ENCODE measurements at regions not wholly inside any gene's neighbourhood (a gene's known extent, or its start where the extent isn't known, plus 50 kb on each side); places are given as distances from the start of the nearest gene placed in this dataset.

- no peaks in the 10 kb centered on the region for H3K23me2 ChIP-seq (ENCODE audit: low read depth, low read length)
- no peak overlapping the region for H3K9ac ChIP-seq (replicated peaks in 1 of 4; ENCODE audit: extremely low read depth in 1 of 4, low read depth in 3 of 4, low read length in 3 of 4)
- no peak overlapping the region for H3K23ac ChIP-seq (ENCODE audit: insufficient read length)
- no peak overlapping the region for H3K4me3 ChIP-seq (ENCODE audit: extremely low read depth in 1 of 4, insufficient read depth in 2 of 4, low read depth in 3 of 4, low read length in 4 of 4)
- H3K56ac ChIP-seq (replicated peaks; ENCODE audit: insufficient read length, low read depth, low read length) = no peak overlapping the region
- H2AK5ac ChIP-seq (ENCODE audit: low read depth, low read length) = no peak overlapping the region
- no peaks in the 10 kb centered on the region for H3K79me1 ChIP-seq (ENCODE audit: low read depth, low read length)
- no peaks in the 10 kb centered on the region for H3K27me3 ChIP-seq (replicated peaks in 1 of 4; ENCODE audit: control insufficient read depth in 3 of 4, extremely low read depth in 1 of 4, insufficient read depth in 3 of 4, low read length in 3 of 4)
- no peak overlapping the region for H2AFZ ChIP-seq (ENCODE audit: low read length)
- no peak overlapping the region for H3K18ac ChIP-seq (ENCODE audit: extremely low read depth, low read length)
- H3K4me2 ChIP-seq (ENCODE audit: insufficient read depth in 1 of 2, low read depth in 2 of 2, low read length in 2 of 2) = no peak overlapping the region
- H3K4ac ChIP-seq (replicated peaks; ENCODE audit: insufficient read length, low read depth, low read length) = no peak overlapping the region
- no peak overlapping the region for H2BK12ac ChIP-seq (ENCODE audit: low read depth, low read length)
- no peaks in the 10 kb centered on the region for H4K20me1 ChIP-seq (replicated peaks in 1 of 2; ENCODE audit: control insufficient read depth in 1 of 2, insufficient read depth in 2 of 2, low read length in 2 of 2)
- H3K36me3 ChIP-seq (ENCODE audit: control insufficient read depth in 2 of 4, insufficient read depth in 4 of 4, low read length in 3 of 4) = no peaks in the 10 kb centered on the region
- H4K5ac ChIP-seq (ENCODE audit: insufficient read length, low read depth, low read length) = no peak overlapping the region
- no peak overlapping the region for H2BK5ac ChIP-seq (ENCODE audit: low read depth, low read length)
- no peak overlapping the region for H3K14ac ChIP-seq (ENCODE audit: insufficient read length)
- H4K8ac ChIP-seq (ENCODE audit: extremely low read depth, insufficient read depth, low read length) = no peak overlapping the region
- no peak for TF ChIP-seq ASH2L (IDR thresholded peaks at IDR 0.05; ENCODE audit: low read length)
- TF ChIP-seq SRF (IDR thresholded peaks at IDR 0.05; ENCODE audit: low read depth, low read length) = no peak
- no peak for TF ChIP-seq RNF2 (IDR thresholded peaks at IDR 0.05; ENCODE audit: borderline replicate concordance, low read depth, low read length, missing control alignments, poor library complexity, severe bottlenecking)
- TF ChIP-seq MAX (IDR thresholded peaks at IDR 0.05) = no peak
- TF ChIP-seq RAD21 (IDR thresholded peaks at IDR 0.05 in 1 of 2, conservative IDR thresholded peaks at IDR 0.05 in 1 of 2; ENCODE audit: low read depth in 2 of 2, low read length in 2 of 2) = no peak
- TF ChIP-seq BACH1 (IDR thresholded peaks at IDR 0.05; ENCODE audit: low read length) = no peak
- TF ChIP-seq KDM4A (IDR thresholded peaks at IDR 0.05; ENCODE audit: low read depth, low read length, severe bottlenecking) = no peak
- no peak for TF ChIP-seq RFX5 (IDR thresholded peaks at IDR 0.05; ENCODE audit: borderline replicate concordance, low read depth, low read length)
- TF ChIP-seq E2F6 (IDR thresholded peaks at IDR 0.05) = no peak
- no peak for TF ChIP-seq HDAC6 (IDR thresholded peaks at IDR 0.05; ENCODE audit: low read depth, low read length)
- no peak for TF ChIP-seq PHF8 (conservative IDR thresholded peaks at IDR 0.05; ENCODE audit: low read depth, low read length)
- peaks cover 0 to 6% (median 3%) of the 10 kb centered on the region in 4 experiments; a peak in 3 of 7 replicates for H3K4me1 ChIP-seq (replicated peaks in 1 of 4; ENCODE audit: control insufficient read depth in 3 of 4, insufficient read depth in 4 of 4, low read length in 3 of 4)
- FAIRE-seq (no peak), DNase-seq (ENCODE audit: low read depth in 1 of 2, low spot score in 2 of 2) (no peak)
- ChIA-PET CTCF (ENCODE audit: partially characterized antibody) (interaction anchor here (0.5 to 2.1 kb wide), 4 partner anchors 10 to 1202 kb away, joined by 3 to 5 read pairs (median 4); no protein-coding TSS in a partner anchor), POLR2A (ENCODE audit: partially characterized antibody) (interaction anchor here (0.6 kb wide), 1 partner anchor 18 kb away, joined by 3 read pairs; no protein-coding TSS in a partner anchor)
- no peaks in the 10 kb centered on the region for H3K9me3 ChIP-seq (ENCODE audit: insufficient read depth in 2 of 2, low read depth in 1 of 2, low read length in 1 of 2)
- no peak overlapping the region for H2BK20ac ChIP-seq (ENCODE audit: low read length)
- H3K27ac ChIP-seq (ENCODE audit: low read depth, low read length) = no peak overlapping the region
- 97% methylated on average over 2 of the region's 2 CpGs; no CpG with 5 or more reads in 1 of the 2 experiments for WGBS, 2 experiments (ENCODE audit: extremely low coverage in 1 of 2, insufficient coverage in 1 of 2, insufficient read length in 1 of 2, insufficient replicate concordance in 2 of 2, low coverage in 1 of 2, low lambda C conversion rate in 2 of 2, missing lambda C conversion rate in 1 of 2)
- H3K79me2 ChIP-seq (ENCODE audit: control insufficient read depth in 1 of 2, insufficient read depth in 2 of 2, low read length in 2 of 2) = no peaks in the 10 kb centered on the region
- H2BK15ac ChIP-seq (ENCODE audit: low read length) = no peak overlapping the region
- H2BK120ac ChIP-seq (replicated peaks; ENCODE audit: low read depth, low read length) = no peak overlapping the region
- no peak overlapping the region for H4K91ac ChIP-seq (replicated peaks; ENCODE audit: insufficient read length, low read length)
Measured at GRCh38 chr5:89991592-89991991, 418.0 kb downstream of the CETN3 start.
